OCI-LY1 (cell line): ENCODE measurements at regions not wholly inside any gene's neighbourhood (a gene's known extent, or its start where the extent isn't known, plus 50 kb on each side); places are given as distances from the start of the nearest gene placed in this dataset.

Experiments used
- H2AFZ ChIP-seq: fragments of 200-600 bp; sonication (generic), shearing (Covaris generic); 2 replicates; pipeline ENCODE4 v1.6.0; 2014; ENCODE audit warnings: antibody characterized with exemption, mild to moderate bottlenecking, low read length
- H3F3A ChIP-seq: fragments of 200-600 bp; sonication (generic), shearing (Covaris generic); 2 replicates; pipeline ENCODE4 v1.6.0; 2014; ENCODE audit warnings: mild to moderate bottlenecking, antibody characterized with exemption, low read length, moderate library complexity; ENCODE audit not compliant: insufficient read depth
- H3K27ac ChIP-seq: fragments of 200-600 bp; sonication (generic); 2 replicates; pipeline ENCODE4 v1.5.1; 2014; ENCODE audit warnings: low read length, mixed run types, mild to moderate bottlenecking, low read depth; ENCODE audit not compliant: poor library complexity, severe bottlenecking
- H3K27me3 ChIP-seq: fragments of 200-600 bp; sonication (generic); 2 replicates; pipeline ENCODE4 v1.6.0; 2014; ENCODE audit warnings: antibody characterized with exemption, mild to moderate bottlenecking, low read length, moderate library complexity; ENCODE audit not compliant: insufficient read depth
- H3K36me3 ChIP-seq: fragments of 200-600 bp; sonication (generic); 2 replicates; pipeline ENCODE4 v1.6.1; 2014; ENCODE audit warnings: mild to moderate bottlenecking, antibody characterized with exemption, low read length, moderate library complexity, mixed read lengths; ENCODE audit not compliant: insufficient read depth
- H3K4me1 ChIP-seq: fragments of 200-600 bp; sonication (generic); 2 replicates; pipeline ENCODE4 v1.5.1; 2014; ENCODE audit warnings: mild to moderate bottlenecking, low read length, moderate library complexity; ENCODE audit not compliant: insufficient read depth, severe bottlenecking
- H3K4me2 ChIP-seq: fragments of 200-600 bp; sonication (generic), shearing (Covaris generic); 2 replicates; pipeline ENCODE4 v1.6.1; 2014; ENCODE audit warnings: low read length
- H3K4me3 ChIP-seq: fragments of 200-600 bp; sonication (generic); 2 replicates; pipeline ENCODE4 v1.5.1; 2014; ENCODE audit warnings: low read length, low read depth, mild to moderate bottlenecking, mixed read lengths; ENCODE audit not compliant: poor library complexity, severe bottlenecking
- H3K79me2 ChIP-seq: fragments of 200-600 bp; shearing (Covaris generic); 2 replicates; pipeline ENCODE4 v1.6.1; 2016; ENCODE audit warnings: mixed run types, low read length, mixed read lengths; ENCODE audit not compliant: insufficient read depth
- H3K9ac ChIP-seq: fragments of 200-600 bp; sonication (generic), shearing (Covaris generic); 2 replicates; pipeline ENCODE4 v1.6.1; 2014; ENCODE audit warnings: mild to moderate bottlenecking, low read length, mixed read lengths
- H3K9me2 ChIP-seq: fragments of 200-600 bp; sonication (generic), shearing (Covaris generic); 2 replicates; pipeline ENCODE4 v1.6.1; 2014; ENCODE audit warnings: low read depth, mild to moderate bottlenecking, low read length, mixed read lengths
- H3K9me3 ChIP-seq: fragments of 200-600 bp; shearing (Covaris generic); 2 replicates; pipeline ENCODE4 v1.6.1; 2014; ENCODE audit warnings: low read length, mixed read lengths
- H4K20me1 ChIP-seq: fragments of 200-600 bp; sonication (generic), shearing (Covaris generic); 2 replicates; pipeline ENCODE4 v1.6.0; 2016; ENCODE audit warnings: mild to moderate bottlenecking, low read length; ENCODE audit not compliant: insufficient read depth
- EZH2 ChIP-seq: fragments of 200-600 bp; sonication (generic), shearing (Covaris generic); IDR thresholded peaks from 2 replicates; pipeline ENCODE4 v1.8.0; 2017; ENCODE audit warnings: borderline replicate concordance, mixed run types, mild to moderate bottlenecking, antibody characterized with exemption, low read length, moderate library complexity, mixed read lengths
- TF ChIP-seq, protein P1 (sequence below): fragments of 200-600 bp; sonication (generic), shearing (Covaris generic); IDR thresholded peaks from 2 replicates; pipeline ENCODE4 v1.5.1; 2017; ENCODE audit warnings: mild to moderate bottlenecking, antibody characterized with exemption, low read length, moderate library complexity, mixed read lengths

DNA sequence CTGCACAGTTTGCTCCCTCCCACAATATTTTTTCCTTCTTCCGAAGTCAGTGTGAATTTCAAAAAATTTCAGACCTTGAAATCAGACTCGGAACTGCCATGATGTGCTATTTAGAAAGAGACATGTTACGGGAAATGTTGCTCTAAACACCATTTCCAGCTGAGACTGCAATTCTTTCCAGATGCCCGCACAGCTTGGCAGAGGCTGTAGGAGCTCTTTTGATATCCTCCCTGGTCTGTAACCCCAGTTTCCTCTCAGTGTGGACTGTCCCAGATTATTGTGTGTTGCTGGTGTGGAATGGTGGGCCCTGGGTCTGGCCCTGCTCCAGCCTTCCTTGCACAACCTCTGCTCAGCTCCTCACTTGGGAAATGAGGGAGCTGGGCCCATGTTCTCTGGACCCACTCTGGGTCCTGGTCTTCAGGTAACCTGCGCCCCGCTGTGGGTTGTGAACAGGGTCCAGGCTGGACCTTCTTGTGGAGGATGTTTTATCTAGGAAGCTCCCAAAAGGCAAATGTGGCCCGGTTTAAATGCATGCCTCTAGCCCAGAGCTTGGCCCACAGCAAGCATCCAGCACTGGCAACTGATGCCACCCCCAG lies 172.8 kb upstream of the CXCL12 start:
- Histone ChIP-seq H4K20me1 (no peaks in the 10 kb centered on the region), H3K36me3 (no peaks in the 10 kb centered on the region), H3K79me2 (no peaks in the 10 kb centered on the region), H3K9me2 (no peaks in the 10 kb centered on the region), H3K4me2 (no peak overlapping the region), H3K9me3 (no peaks in the 10 kb centered on the region), H2AFZ (no peak overlapping the region), H3K4me3 (no peak overlapping the region), H3F3A (no peaks in the 10 kb centered on the region), H3K4me1 (no peaks in the 10 kb centered on the region), H3K27ac (no peak overlapping the region), H3K27me3 (no peaks in the 10 kb centered on the region), H3K9ac (no peak overlapping the region)
- TF ChIP-seq, protein P1, sequence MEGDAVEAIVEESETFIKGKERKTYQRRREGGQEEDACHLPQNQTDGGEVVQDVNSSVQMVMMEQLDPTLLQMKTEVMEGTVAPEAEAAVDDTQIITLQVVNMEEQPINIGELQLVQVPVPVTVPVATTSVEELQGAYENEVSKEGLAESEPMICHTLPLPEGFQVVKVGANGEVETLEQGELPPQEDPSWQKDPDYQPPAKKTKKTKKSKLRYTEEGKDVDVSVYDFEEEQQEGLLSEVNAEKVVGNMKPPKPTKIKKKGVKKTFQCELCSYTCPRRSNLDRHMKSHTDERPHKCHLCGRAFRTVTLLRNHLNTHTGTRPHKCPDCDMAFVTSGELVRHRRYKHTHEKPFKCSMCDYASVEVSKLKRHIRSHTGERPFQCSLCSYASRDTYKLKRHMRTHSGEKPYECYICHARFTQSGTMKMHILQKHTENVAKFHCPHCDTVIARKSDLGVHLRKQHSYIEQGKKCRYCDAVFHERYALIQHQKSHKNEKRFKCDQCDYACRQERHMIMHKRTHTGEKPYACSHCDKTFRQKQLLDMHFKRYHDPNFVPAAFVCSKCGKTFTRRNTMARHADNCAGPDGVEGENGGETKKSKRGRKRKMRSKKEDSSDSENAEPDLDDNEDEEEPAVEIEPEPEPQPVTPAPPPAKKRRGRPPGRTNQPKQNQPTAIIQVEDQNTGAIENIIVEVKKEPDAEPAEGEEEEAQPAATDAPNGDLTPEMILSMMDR, result no peak
- no peak for TF ChIP-seq EZH2

DNA sequence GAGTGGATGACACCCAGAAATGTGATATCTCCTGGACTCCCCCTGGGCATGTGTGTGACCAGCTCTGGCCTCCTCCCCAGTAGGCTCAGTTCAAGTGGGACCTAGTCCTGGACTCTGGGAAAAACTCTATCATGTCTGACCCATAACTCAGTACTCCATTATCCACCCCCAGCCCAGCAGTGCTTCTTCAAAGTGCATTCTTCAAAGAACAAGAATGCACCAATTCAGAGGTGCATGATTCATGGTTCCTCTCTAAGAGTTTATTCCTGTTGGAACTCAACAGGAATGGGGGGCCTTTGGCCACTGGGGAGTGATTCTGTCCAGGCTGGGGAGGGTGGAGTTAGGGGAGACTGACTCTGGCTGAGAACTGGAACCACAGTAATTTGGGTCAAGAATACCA lies 173.6 kb upstream of the CXCL12 start:
- Histone ChIP-seq H3K4me1 (no peaks in the 10 kb centered on the region), H4K20me1 (no peaks in the 10 kb centered on the region), H3K9ac (no peak overlapping the region), H3K27ac (no peak overlapping the region), H3F3A (no peaks in the 10 kb centered on the region), H3K9me3 (no peaks in the 10 kb centered on the region), H3K36me3 (no peaks in the 10 kb centered on the region), H2AFZ (no peak overlapping the region), H3K27me3 (no peaks in the 10 kb centered on the region), H3K9me2 (no peaks in the 10 kb centered on the region), H3K79me2 (no peaks in the 10 kb centered on the region), H3K4me3 (no peak overlapping the region), H3K4me2 (no peak overlapping the region)
- no peak for TF ChIP-seq EZH2
- TF ChIP-seq, protein P1, result no peak

DNA sequence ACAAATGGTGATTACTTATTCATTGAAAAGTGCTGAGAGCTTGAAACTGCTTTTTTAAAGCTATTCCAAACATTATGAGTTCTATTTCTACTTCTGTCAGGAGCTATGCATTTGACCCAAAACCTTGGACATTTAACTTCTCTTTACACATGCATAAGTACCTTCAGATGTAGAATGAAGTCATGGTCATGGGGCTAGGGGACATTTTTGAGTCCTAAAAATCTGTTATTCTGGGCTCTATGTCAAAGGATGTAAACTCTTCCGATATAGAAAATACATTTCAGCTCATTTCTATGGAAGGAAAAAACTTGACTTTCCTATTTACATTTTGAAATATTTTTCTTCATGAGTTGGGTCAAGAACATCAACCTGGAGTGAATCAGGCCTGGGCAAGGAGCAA lies 179.5 kb upstream of the CXCL12 start:
- no peak overlapping the region for H3K27ac ChIP-seq
- no peaks in the 10 kb centered on the region for H4K20me1 ChIP-seq
- H3K4me1 ChIP-seq, result no peaks in the 10 kb centered on the region
- H3K79me2 ChIP-seq, result no peaks in the 10 kb centered on the region
- TF ChIP-seq EZH2, result no peak
- TF ChIP-seq, protein P1, result no peak
- H3K36me3 ChIP-seq, result no peaks in the 10 kb centered on the region
- no peak overlapping the region for H2AFZ ChIP-seq
- no peak overlapping the region for H3K9ac ChIP-seq
- no peaks in the 10 kb centered on the region for H3K27me3 ChIP-seq
- no peaks in the 10 kb centered on the region for H3K9me3 ChIP-seq
- H3K4me2 ChIP-seq, result no peak overlapping the region
- H3K9me2 ChIP-seq, result no peaks in the 10 kb centered on the region
- H3F3A ChIP-seq, result no peaks in the 10 kb centered on the region
- no peak overlapping the region for H3K4me3 ChIP-seq
